ENCODE measurements at regions not wholly inside any gene's neighbourhood (a gene's known extent, or its start where the extent isn't known, plus 50 kb on each side); places are given as distances from the start of the nearest gene placed in this dataset.
"Not testable (repeated sequence)": the region's sequence is repeated elsewhere in the genome, so short reads cannot be mapped to it uniquely, and the experiment has no call there.

DNA sequence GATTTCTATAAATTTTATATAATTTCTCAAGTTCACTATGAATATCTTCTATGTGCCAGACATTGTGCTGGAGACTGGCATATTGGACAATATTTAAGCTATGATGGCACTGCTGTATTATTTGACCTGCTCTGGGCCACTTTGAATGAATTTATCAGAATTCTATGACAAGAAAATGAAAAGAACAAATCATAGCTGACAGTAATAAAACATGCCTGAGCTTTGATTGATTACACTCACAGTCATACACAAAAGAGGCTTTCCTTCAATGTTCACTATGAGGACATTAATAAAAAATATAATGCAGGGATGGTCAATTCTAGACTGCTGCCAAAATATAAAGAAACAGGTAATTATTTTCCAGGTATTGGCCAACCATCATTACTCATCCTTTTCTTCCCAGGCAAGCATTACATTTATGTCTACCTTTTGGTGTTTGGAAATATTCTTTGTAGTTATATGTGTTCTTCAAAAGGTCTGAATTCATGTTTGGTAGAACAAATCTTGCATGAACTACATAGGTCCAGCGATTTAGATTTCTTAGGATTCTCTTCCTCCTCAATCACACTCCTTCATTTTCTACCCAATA lies 81.0 kb upstream of the ALCAM start:
- H3K27ac ChIP-seq (ENCODE audit: low read length) = no peak overlapping the region
- in situ Hi-C loops (cut with HindIII; ENCODE audit: low pct_unique_long_range_greater_than_20kb, low sequenced_read_pairs) (no loop called here), intact Hi-C loops (cut with micrococcal nuclease; ENCODE audit: unreplicated experiment) (no loop called here)
- TF ChIP-seq POLR2AphosphoS5 (IDR thresholded peaks at IDR 0.05; ENCODE audit: low read depth, low read length) = no peak
- H3K27me3 ChIP-seq (ENCODE audit: control insufficient read depth, insufficient read depth, low read length) = no peaks in the 10 kb centered on the region
- CTCF ChIA-PET = no interaction called here
- H3K36me3 ChIP-seq (ENCODE audit: control insufficient read depth, insufficient read depth, low read length) = no peaks in the 10 kb centered on the region
- no TSS peak for BruUV-seq (replicated peaks)
- H3K4me1 ChIP-seq (ENCODE audit: control insufficient read depth, insufficient read depth, low read length) = no peaks in the 10 kb centered on the region
- DNase-seq (ENCODE audit: low read depth, low spot score) (no peak), ATAC-seq (no peak)
- POLR2A ChIA-PET = no interaction called here
- no peaks in the 10 kb centered on the region for H3K9me3 ChIP-seq (ENCODE audit: control insufficient read depth, insufficient read depth, low read depth, low read length)
- no peak overlapping the region for H3K4me3 ChIP-seq (ENCODE audit: low read depth in 2 of 2, low read length in 2 of 2)

DNA sequence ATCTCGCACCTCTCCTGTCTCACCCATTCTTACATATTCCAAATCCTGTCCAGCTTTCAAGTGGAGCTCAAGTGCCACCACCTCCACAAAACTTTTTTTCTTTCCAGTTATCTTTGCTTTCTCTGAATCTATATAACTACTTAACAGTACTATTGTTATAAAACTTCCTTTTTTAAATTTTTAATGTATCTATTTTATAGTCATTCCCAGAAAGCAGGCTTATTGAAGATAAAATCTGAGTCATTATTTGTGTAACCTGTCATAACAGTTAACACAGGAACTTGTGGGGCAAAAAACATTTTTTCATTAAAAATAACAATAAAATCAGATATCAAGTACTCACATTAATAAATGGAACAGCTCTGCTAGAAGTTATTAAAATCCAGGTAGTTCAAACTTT lies 73.3 kb upstream of the ALCAM start:
- in situ Hi-C loops (cut with HindIII; ENCODE audit: low pct_unique_long_range_greater_than_20kb, low sequenced_read_pairs) = no loop called here
- no TSS peak for BruUV-seq (replicated peaks)

DNA sequence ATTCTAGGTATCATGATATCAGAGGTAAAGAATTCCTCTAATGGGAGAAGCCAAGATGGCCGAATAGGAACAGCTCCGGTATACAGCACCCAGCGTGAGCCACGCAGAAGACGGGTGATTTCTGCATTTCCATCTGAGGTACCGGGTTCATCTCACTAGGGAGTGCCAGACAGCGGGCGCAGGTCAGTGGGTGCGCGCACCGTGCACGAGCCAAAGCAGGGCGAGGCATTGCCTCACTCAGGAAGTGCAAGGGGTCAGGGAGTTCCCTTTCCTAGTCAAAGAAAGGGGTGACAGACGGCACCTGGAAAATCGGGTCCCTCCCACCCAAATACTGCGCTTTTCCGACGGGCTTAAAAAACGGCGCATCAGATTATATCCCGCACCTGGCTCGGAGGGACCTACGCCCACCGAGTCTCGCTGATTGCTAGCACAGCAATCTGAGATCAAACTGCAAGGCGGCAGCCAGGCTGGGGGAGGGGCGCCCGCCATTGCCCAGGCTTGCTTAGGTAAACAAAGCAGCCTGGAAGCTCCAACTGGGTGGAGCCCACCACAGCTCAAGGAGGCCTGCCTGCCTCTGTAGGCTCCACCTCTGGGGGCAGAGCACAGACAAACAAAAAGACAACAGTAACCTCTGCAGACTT lies 70.4 kb upstream of the ALCAM start:
- H3K36me3 ChIP-seq (ENCODE audit: control insufficient read depth, insufficient read depth, low read length); H3K27me3 ChIP-seq (ENCODE audit: control insufficient read depth, insufficient read depth, low read length); intact Hi-C loops (cut with micrococcal nuclease; ENCODE audit: unreplicated experiment); H3K4me1 ChIP-seq (ENCODE audit: control insufficient read depth, insufficient read depth, low read length); ATAC-seq; POLR2A ChIA-PET; H3K27ac ChIP-seq (ENCODE audit: low read length); H3K9me3 ChIP-seq (ENCODE audit: control insufficient read depth, insufficient read depth, low read depth, low read length); CTCF ChIA-PET; H3K4me3 ChIP-seq (ENCODE audit: low read depth in 2 of 2, low read length in 2 of 2); DNase-seq (ENCODE audit: low read depth, low spot score); BruUV-seq (replicated peaks); in situ Hi-C loops (cut with HindIII; ENCODE audit: low pct_unique_long_range_greater_than_20kb, low sequenced_read_pairs): not testable (repeated sequence)

More for the DNA sequence above, 73.3 kb upstream of the ALCAM start:
- ATAC-seq = no peak
- ChIA-PET POLR2A (no interaction called here), CTCF (no interaction called here)
- TF ChIP-seq POLR2AphosphoS5 (IDR thresholded peaks at IDR 0.05; ENCODE audit: low read depth, low read length) (no peak), TCF7L2 (IDR thresholded peaks at IDR 0.05; ENCODE audit: low read depth, low read length) (no peak), SIN3A (IDR thresholded peaks at IDR 0.05; ENCODE audit: borderline replicate concordance, insufficient read depth, low read depth, low read length) (no peak)
- TF ChIP-seq, protein P1, sequence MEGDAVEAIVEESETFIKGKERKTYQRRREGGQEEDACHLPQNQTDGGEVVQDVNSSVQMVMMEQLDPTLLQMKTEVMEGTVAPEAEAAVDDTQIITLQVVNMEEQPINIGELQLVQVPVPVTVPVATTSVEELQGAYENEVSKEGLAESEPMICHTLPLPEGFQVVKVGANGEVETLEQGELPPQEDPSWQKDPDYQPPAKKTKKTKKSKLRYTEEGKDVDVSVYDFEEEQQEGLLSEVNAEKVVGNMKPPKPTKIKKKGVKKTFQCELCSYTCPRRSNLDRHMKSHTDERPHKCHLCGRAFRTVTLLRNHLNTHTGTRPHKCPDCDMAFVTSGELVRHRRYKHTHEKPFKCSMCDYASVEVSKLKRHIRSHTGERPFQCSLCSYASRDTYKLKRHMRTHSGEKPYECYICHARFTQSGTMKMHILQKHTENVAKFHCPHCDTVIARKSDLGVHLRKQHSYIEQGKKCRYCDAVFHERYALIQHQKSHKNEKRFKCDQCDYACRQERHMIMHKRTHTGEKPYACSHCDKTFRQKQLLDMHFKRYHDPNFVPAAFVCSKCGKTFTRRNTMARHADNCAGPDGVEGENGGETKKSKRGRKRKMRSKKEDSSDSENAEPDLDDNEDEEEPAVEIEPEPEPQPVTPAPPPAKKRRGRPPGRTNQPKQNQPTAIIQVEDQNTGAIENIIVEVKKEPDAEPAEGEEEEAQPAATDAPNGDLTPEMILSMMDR (IDR thresholded peaks at IDR 0.05) = no peak
- TF ChIP-seq, protein P2, sequence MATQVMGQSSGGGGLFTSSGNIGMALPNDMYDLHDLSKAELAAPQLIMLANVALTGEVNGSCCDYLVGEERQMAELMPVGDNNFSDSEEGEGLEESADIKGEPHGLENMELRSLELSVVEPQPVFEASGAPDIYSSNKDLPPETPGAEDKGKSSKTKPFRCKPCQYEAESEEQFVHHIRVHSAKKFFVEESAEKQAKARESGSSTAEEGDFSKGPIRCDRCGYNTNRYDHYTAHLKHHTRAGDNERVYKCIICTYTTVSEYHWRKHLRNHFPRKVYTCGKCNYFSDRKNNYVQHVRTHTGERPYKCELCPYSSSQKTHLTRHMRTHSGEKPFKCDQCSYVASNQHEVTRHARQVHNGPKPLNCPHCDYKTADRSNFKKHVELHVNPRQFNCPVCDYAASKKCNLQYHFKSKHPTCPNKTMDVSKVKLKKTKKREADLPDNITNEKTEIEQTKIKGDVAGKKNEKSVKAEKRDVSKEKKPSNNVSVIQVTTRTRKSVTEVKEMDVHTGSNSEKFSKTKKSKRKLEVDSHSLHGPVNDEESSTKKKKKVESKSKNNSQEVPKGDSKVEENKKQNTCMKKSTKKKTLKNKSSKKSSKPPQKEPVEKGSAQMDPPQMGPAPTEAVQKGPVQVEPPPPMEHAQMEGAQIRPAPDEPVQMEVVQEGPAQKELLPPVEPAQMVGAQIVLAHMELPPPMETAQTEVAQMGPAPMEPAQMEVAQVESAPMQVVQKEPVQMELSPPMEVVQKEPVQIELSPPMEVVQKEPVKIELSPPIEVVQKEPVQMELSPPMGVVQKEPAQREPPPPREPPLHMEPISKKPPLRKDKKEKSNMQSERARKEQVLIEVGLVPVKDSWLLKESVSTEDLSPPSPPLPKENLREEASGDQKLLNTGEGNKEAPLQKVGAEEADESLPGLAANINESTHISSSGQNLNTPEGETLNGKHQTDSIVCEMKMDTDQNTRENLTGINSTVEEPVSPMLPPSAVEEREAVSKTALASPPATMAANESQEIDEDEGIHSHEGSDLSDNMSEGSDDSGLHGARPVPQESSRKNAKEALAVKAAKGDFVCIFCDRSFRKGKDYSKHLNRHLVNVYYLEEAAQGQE (IDR thresholded peaks at IDR 0.05; ENCODE audit: insufficient read depth in 1 of 2, low read depth in 2 of 2, low read length in 1 of 2) = no peak
- Histone ChIP-seq H3K27me3 (ENCODE audit: control insufficient read depth, insufficient read depth, low read length) (no peaks in the 10 kb centered on the region), H3K36me3 (ENCODE audit: control insufficient read depth, insufficient read depth, low read length) (no peaks in the 10 kb centered on the region), H3K4me1 (ENCODE audit: control insufficient read depth, insufficient read depth, low read length) (no peaks in the 10 kb centered on the region), H3K27ac (ENCODE audit: low read length) (no peak overlapping the region), H3K4me3 (ENCODE audit: low read depth in 2 of 2, low read length in 2 of 2) (no peak overlapping the region), H3K9me3 (ENCODE audit: control insufficient read depth, insufficient read depth, low read depth, low read length) (no peaks in the 10 kb centered on the region; the same call in 1 of the 2 replicates)
- intact Hi-C loops (cut with micrococcal nuclease; ENCODE audit: unreplicated experiment) = no loop called here
- DNase-seq (ENCODE audit: low read depth, low spot score) = no peak
